ENCODE measurements at regions not wholly inside any gene's neighbourhood (a gene's known extent, or its start where the extent isn't known, plus 50 kb on each side); places are given as distances from the start of the nearest gene placed in this dataset.

DNA sequence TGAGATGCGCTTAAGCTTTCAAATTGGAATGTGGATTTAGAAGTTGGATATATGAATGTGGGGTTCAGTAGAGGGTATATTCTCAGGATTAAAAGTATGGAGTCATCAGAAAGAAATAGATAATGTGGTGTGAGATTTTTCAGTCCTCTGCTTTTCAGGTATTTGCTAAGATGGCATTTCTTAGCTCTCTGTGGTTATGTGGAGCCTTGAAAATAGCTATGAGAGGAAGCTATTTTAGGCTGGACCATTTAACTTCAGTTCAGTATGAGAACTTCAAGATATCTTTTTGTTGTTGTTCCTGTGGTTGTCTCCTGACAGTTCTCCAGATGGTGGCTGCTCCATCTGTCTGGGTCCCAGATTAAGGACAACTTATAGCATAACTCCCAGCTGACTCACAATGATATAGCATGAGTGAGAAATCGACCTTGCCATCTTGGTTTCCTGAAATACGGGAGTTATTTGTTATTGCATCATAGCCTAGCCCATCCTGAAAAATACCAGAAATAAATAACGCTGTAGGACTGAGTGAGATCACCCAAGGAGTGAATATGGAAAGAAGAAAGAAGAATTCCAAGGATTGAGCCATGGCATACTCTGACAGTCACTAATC is 461.5 kb downstream of the ANXA1 start:
- no peak for TF ChIP-seq POLR2A (IDR thresholded peaks at IDR 0.05; ENCODE audit: low read depth, low read length)
- TF ChIP-seq POLR2AphosphoS5 (IDR thresholded peaks at IDR 0.05; ENCODE audit: insufficient read depth, low read depth, low read length) = no peak
- TF ChIP-seq, protein P1, sequence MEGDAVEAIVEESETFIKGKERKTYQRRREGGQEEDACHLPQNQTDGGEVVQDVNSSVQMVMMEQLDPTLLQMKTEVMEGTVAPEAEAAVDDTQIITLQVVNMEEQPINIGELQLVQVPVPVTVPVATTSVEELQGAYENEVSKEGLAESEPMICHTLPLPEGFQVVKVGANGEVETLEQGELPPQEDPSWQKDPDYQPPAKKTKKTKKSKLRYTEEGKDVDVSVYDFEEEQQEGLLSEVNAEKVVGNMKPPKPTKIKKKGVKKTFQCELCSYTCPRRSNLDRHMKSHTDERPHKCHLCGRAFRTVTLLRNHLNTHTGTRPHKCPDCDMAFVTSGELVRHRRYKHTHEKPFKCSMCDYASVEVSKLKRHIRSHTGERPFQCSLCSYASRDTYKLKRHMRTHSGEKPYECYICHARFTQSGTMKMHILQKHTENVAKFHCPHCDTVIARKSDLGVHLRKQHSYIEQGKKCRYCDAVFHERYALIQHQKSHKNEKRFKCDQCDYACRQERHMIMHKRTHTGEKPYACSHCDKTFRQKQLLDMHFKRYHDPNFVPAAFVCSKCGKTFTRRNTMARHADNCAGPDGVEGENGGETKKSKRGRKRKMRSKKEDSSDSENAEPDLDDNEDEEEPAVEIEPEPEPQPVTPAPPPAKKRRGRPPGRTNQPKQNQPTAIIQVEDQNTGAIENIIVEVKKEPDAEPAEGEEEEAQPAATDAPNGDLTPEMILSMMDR (IDR thresholded peaks at IDR 0.05; ENCODE audit: extremely low read depth in 1 of 2, insufficient read depth in 1 of 2, low read depth in 1 of 2, low read length in 2 of 2) = no peak
- no peak for TF ChIP-seq EZH2 (IDR thresholded peaks at IDR 0.05; ENCODE audit: borderline replicate concordance, low read depth, low read length, severe bottlenecking)
- TF ChIP-seq, protein P2, sequence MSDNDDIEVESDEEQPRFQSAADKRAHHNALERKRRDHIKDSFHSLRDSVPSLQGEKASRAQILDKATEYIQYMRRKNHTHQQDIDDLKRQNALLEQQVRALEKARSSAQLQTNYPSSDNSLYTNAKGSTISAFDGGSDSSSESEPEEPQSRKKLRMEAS (IDR thresholded peaks at IDR 0.05; ENCODE audit: insufficient read depth, insufficient read length) = no peak
- no peak for TF ChIP-seq GATA2 (IDR thresholded peaks at IDR 0.05; ENCODE audit: insufficient read depth, insufficient read length, low read depth, low read length)
- TF ChIP-seq JUN (IDR thresholded peaks at IDR 0.05; ENCODE audit: borderline replicate concordance, insufficient read depth, insufficient read length, low read depth) = no peak

Measured in endothelial cell of umbilical vein (primary cell).